Neural cell (in vitro differentiated cells): ENCODE measurements at regions not wholly inside any gene's neighbourhood (a gene's known extent, or its start where the extent isn't known, plus 50 kb on each side); places are given as distances from the start of the nearest gene placed in this dataset.

ENCODE experiments used
- H2AFZ ChIP-seq: fragments of 200-600, 300-800 bp; sonication (generic), shearing (Covaris generic); 2 replicates; pipeline ENCODE4 v1.6.0; 2014; ENCODE audit warnings: low read depth, mild to moderate bottlenecking, antibody characterized with exemption, low read length, moderate library complexity
- H3F3A ChIP-seq: fragments of 200-600 bp; shearing (Covaris generic); 2 replicates; pipeline ENCODE4 v1.6.1; 2016; ENCODE audit warnings: mild to moderate bottlenecking, moderate library complexity, mixed read lengths, antibody characterized with exemption, low read length; ENCODE audit not compliant: insufficient read depth, poor library complexity, severe bottlenecking
- H3K27ac ChIP-seq: fragments of 200-600, 300-800 bp; sonication (generic), shearing (Covaris generic); 2 replicates; pipeline ENCODE4 v1.5.1; 2014; ENCODE audit warnings: mild to moderate bottlenecking, low read length, moderate library complexity
- H3K27me3 ChIP-seq: fragments of 300-800, 200-600 bp; sonication (generic), shearing (Covaris generic); 2 replicates; pipeline ENCODE4 v1.6.0; 2014; ENCODE audit warnings: mild to moderate bottlenecking, low read depth, low read length, moderate library complexity; ENCODE audit not compliant: insufficient read depth
- H3K36me3 ChIP-seq: fragments of 300-800, 200-600 bp; sonication (generic), shearing (Covaris generic); 2 replicates; pipeline ENCODE4 v1.5.1; 2014; ENCODE audit warnings: mild to moderate bottlenecking, antibody characterized with exemption, low read length, moderate library complexity; ENCODE audit not compliant: insufficient read depth
- H3K4me2 ChIP-seq: fragments of 300-800, 200-600 bp; sonication (generic), shearing (Covaris generic); 2 replicates; pipeline ENCODE4 v1.6.0; 2014; ENCODE audit warnings: mild to moderate bottlenecking, low read length
- H3K4me3 ChIP-seq: fragments of 300-800, 200-600 bp; sonication (generic), shearing (Covaris generic); 2 replicates; pipeline ENCODE4 v1.5.1; 2014; ENCODE audit warnings: mild to moderate bottlenecking, low read length, moderate library complexity
- H3K79me2 ChIP-seq: fragments of 200-600 bp; shearing (Covaris generic); replicated peaks from 2 replicates; pipeline ENCODE4 v1.6.0; 2014; ENCODE audit warnings: mild to moderate bottlenecking, low read length, moderate library complexity; ENCODE audit not compliant: insufficient read depth
- H3K9ac ChIP-seq: fragments of 300-800, 200-600 bp; sonication (generic), shearing (Covaris generic); 2 replicates; pipeline ENCODE4 v1.6.1; 2016; ENCODE audit warnings: mild to moderate bottlenecking, low read length, mixed read lengths
- H3K9me2 ChIP-seq: fragments of 200-600 bp; shearing (Covaris generic); 2 replicates; pipeline ENCODE4 v1.6.1; 2016; ENCODE audit warnings: mild to moderate bottlenecking, low read length, mixed read lengths; ENCODE audit not compliant: insufficient read depth
- H3K9me3 ChIP-seq: fragments of 200-600, 300-800 bp; sonication (generic), shearing (Covaris generic); 2 replicates; pipeline ENCODE4 v1.6.1; 2016; ENCODE audit warnings: mild to moderate bottlenecking, mixed run types, low read length, moderate library complexity, mixed read lengths
- H4K20me1 ChIP-seq: fragments of 200-600 bp; shearing (Covaris generic); 2 replicates; pipeline ENCODE4 v1.6.1; 2016; ENCODE audit warnings: mild to moderate bottlenecking, mixed run types; ENCODE audit not compliant: insufficient read depth
- CTCF ChIP-seq: fragments of 450-650 bp; IDR thresholded peaks from 2 replicates; pipeline ENCODE4 v1.5.1; 2014; ENCODE audit warnings: antibody characterized with exemption, mild to moderate bottlenecking, moderate library complexity; ENCODE audit not compliant: poor library complexity, severe bottlenecking
- EP300 ChIP-seq: fragments of 450-650 bp; conservative IDR thresholded peaks from 2 replicates; pipeline ENCODE4 v1.6.1; 2014; ENCODE audit warnings: antibody characterized with exemption, mild to moderate bottlenecking, moderate library complexity; ENCODE audit not compliant: poor library complexity, severe bottlenecking
- EZH2 ChIP-seq: fragments of 200-600, 300-800 bp; shearing (Covaris generic), sonication (generic); IDR thresholded peaks from 2 replicates; pipeline ENCODE4 v1.6.1; 2014; ENCODE audit warnings: antibody characterized with exemption, low read length, borderline replicate concordance, mild to moderate bottlenecking; ENCODE audit not compliant: insufficient read depth, poor library complexity, severe bottlenecking
- MXI1 ChIP-seq: fragments of 450-650 bp; conservative IDR thresholded peaks from 2 replicates; pipeline ENCODE4 v1.6.1; 2014; ENCODE audit warnings: antibody characterized with exemption, mild to moderate bottlenecking; ENCODE audit not compliant: poor library complexity, severe bottlenecking
- POLR2AphosphoS5 ChIP-seq: IDR thresholded peaks from 2 replicates; pipeline ENCODE4 v1.6.1; 2012
- RAD21 ChIP-seq: fragments of 450-650 bp; conservative IDR thresholded peaks from 2 replicates; pipeline ENCODE4 v1.6.1; 2014; ENCODE audit warnings: antibody characterized with exemption, mild to moderate bottlenecking, moderate library complexity
- SMC3 ChIP-seq: fragments of 450-650 bp; conservative IDR thresholded peaks from 2 replicates; pipeline ENCODE4 v1.6.1; 2014; ENCODE audit warnings: antibody characterized with exemption, mild to moderate bottlenecking, moderate library complexity; ENCODE audit not compliant: poor library complexity
- TAF1 ChIP-seq: IDR thresholded peaks from 2 replicates; pipeline ENCODE4 v1.6.1; 2012; ENCODE audit warnings: low read depth
- TF ChIP-seq, protein P1 (sequence below): IDR thresholded peaks from 2 replicates; pipeline ENCODE4 v1.6.1; 2012; ENCODE audit warnings: borderline replicate concordance

DNA sequence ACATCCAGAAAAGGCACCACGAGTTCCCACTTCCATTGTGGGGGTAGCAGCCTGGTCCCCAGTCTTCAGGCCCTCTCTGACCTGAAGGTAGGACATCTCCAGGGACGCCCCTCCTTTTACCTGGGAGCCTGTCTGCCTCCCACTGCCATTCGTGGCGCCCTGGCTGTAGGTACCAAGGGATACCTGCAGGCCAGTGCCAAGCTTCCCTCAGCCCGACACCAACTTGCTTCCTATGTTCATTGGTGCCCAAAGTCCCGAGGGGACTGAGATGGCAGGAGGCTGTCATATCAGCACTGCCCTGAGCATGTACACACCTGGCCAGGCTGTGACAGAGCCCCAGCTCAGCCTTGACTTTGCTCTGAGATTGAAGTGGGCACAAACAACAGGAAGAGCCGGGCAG, 137.3 kb upstream of the CNTN3 start:
- Histone ChIP-seq H3K27me3 (no peaks in the 10 kb centered on the region), H3K36me3 (no peaks in the 10 kb centered on the region), H3F3A (no peaks in the 10 kb centered on the region), H2AFZ (no peak overlapping the region), H3K9ac (no peak overlapping the region), H4K20me1 (no peaks in the 10 kb centered on the region), H3K9me3 (no peaks in the 10 kb centered on the region), H3K4me2 (no peak overlapping the region), H3K9me2 (no peaks in the 10 kb centered on the region), H3K27ac (no peak overlapping the region), H3K4me3 (no peak overlapping the region), H3K79me2 (no peaks in the 10 kb centered on the region)
- TF ChIP-seq EZH2 (no peak), EP300 (no peak), CTCF (no peak), MXI1 (no peak), RAD21 (no peak), POLR2AphosphoS5 (no peak), SMC3 (no peak), TAF1 (no peak)
- TF ChIP-seq, protein P1, sequence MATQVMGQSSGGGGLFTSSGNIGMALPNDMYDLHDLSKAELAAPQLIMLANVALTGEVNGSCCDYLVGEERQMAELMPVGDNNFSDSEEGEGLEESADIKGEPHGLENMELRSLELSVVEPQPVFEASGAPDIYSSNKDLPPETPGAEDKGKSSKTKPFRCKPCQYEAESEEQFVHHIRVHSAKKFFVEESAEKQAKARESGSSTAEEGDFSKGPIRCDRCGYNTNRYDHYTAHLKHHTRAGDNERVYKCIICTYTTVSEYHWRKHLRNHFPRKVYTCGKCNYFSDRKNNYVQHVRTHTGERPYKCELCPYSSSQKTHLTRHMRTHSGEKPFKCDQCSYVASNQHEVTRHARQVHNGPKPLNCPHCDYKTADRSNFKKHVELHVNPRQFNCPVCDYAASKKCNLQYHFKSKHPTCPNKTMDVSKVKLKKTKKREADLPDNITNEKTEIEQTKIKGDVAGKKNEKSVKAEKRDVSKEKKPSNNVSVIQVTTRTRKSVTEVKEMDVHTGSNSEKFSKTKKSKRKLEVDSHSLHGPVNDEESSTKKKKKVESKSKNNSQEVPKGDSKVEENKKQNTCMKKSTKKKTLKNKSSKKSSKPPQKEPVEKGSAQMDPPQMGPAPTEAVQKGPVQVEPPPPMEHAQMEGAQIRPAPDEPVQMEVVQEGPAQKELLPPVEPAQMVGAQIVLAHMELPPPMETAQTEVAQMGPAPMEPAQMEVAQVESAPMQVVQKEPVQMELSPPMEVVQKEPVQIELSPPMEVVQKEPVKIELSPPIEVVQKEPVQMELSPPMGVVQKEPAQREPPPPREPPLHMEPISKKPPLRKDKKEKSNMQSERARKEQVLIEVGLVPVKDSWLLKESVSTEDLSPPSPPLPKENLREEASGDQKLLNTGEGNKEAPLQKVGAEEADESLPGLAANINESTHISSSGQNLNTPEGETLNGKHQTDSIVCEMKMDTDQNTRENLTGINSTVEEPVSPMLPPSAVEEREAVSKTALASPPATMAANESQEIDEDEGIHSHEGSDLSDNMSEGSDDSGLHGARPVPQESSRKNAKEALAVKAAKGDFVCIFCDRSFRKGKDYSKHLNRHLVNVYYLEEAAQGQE, result no peak

- Histone ChIP-seq H3K36me3 (no peaks in the 10 kb centered on the region), H4K20me1 (no peaks in the 10 kb centered on the region), H3K9me3 (no peaks in the 10 kb centered on the region), H2AFZ (no peak overlapping the region), H3K27me3 (no peaks in the 10 kb centered on the region), H3F3A (no peaks in the 10 kb centered on the region), H3K9me2 (no peaks in the 10 kb centered on the region), H3K9ac (no peak overlapping the region), H3K4me2 (no peak overlapping the region), H3K79me2 (no peaks in the 10 kb centered on the region), H3K4me3 (no peak overlapping the region), H3K27ac (no peak overlapping the region)
- no peak for TF ChIP-seq EP300
- no peak for TF ChIP-seq SMC3
- no peak for TF ChIP-seq EZH2
- TF ChIP-seq MXI1, result no peak
- no peak for TF ChIP-seq RAD21
- no peak for TF ChIP-seq TAF1
- TF ChIP-seq CTCF, result no peak
Measured at GRCh38 chr3:74750901-74751300, 136.4 kb upstream of the CNTN3 start.
